ENCODE measurements at regions not wholly inside any gene's neighbourhood (a gene's known extent, or its start where the extent isn't known, plus 50 kb on each side); places are given as distances from the start of the nearest gene placed in this dataset.

DNA sequence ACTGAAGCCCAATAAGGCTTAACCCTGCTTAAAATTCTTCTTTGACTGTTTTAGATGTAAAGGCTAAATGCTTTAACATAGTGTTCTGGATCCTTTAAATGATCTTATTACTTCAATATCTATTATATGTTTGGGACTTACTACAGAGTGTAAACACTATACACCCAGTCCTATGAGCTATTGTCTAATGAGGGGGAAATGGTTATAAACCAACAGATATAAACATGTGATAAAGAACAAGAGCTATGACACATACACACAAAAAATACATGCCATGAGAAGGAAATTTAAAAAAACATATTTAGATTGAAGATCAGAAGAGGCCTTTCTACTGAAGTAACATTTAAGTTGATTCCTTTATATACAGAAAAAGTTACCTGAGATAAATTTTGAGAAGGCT is 505.1 kb downstream of the FOXG1 start:
- DNase-seq: peak; percentile 7
- no peak overlapping the region for H3K4me2 ChIP-seq (ENCODE audit: low read depth, low read length)

More for the DNA sequence above, 505.1 kb downstream of the FOXG1 start:
- Histone ChIP-seq H3K27me3 (ENCODE audit: control insufficient read depth, insufficient read depth, low read length) (no peaks in the 10 kb centered on the region), H3K36me3 (ENCODE audit: control insufficient read depth, insufficient read depth, low read length) (no peaks in the 10 kb centered on the region), H2BK120ac (ENCODE audit: low read depth, low read length) (no peak overlapping the region), H3K23ac (ENCODE audit: low read depth, low read length) (no peak overlapping the region), H2BK15ac (ENCODE audit: low read depth, low read length) (no peak overlapping the region), H3K18ac (ENCODE audit: low read depth, low read length) (no peak overlapping the region), H3K4me1 (ENCODE audit: control insufficient read depth, insufficient read depth, low read length) (peaks cover 2% of the 10 kb centered on the region; the same call in 1 of the 2 replicates), H3K9ac (ENCODE audit: low read depth, low read length) (no peak overlapping the region), H2AK9ac (replicated peaks; ENCODE audit: low read depth, low read length, poor library complexity) (no peak overlapping the region), H3K4me3 (ENCODE audit: insufficient read depth, low read depth, low read length) (no peak overlapping the region), H2AFZ (replicated peaks; ENCODE audit: low read length, poor library complexity) (no peak overlapping the region), H4K91ac (ENCODE audit: insufficient read depth, low read depth, low read length) (no peak overlapping the region), H2AK5ac (ENCODE audit: low read depth, low read length) (no peak overlapping the region), H3K27ac (ENCODE audit: insufficient read depth, low read length) (no peak overlapping the region), H2BK20ac (ENCODE audit: low read depth, low read length) (no peak overlapping the region), H4K8ac (ENCODE audit: low read depth in 2 of 2, low read length in 2 of 2) (no peak overlapping the region), H3K14ac (replicated peaks; ENCODE audit: low read depth, low read length) (no peak overlapping the region), H3K9me1 (ENCODE audit: insufficient read depth, low read length) (no peaks in the 10 kb centered on the region), H4K5ac (ENCODE audit: low read depth, low read length) (no peak overlapping the region), H3K79me1 (ENCODE audit: low read depth in 1 of 2, low read length in 2 of 2) (no peaks in the 10 kb centered on the region), H3K4ac (ENCODE audit: low read depth, low read length) (no peak overlapping the region), H3K56ac (ENCODE audit: extremely low read depth, insufficient read depth, low read length) (no peak overlapping the region), H3K9me3 (ENCODE audit: control insufficient read depth, insufficient read depth, low read length) (no peaks in the 10 kb centered on the region), H2BK5ac (ENCODE audit: low read depth, low read length, poor library complexity, severe bottlenecking) (no peak overlapping the region), H4K20me1 (ENCODE audit: insufficient read depth, low read length) (no peaks in the 10 kb centered on the region)
- TF ChIP-seq MXI1 (IDR thresholded peaks at IDR 0.05; ENCODE audit: borderline replicate concordance, low read depth, low read length): no peak
- no peak for TF ChIP-seq FOS (IDR thresholded peaks at IDR 0.05; ENCODE audit: low read depth, low read length)
- TF ChIP-seq, protein P1, sequence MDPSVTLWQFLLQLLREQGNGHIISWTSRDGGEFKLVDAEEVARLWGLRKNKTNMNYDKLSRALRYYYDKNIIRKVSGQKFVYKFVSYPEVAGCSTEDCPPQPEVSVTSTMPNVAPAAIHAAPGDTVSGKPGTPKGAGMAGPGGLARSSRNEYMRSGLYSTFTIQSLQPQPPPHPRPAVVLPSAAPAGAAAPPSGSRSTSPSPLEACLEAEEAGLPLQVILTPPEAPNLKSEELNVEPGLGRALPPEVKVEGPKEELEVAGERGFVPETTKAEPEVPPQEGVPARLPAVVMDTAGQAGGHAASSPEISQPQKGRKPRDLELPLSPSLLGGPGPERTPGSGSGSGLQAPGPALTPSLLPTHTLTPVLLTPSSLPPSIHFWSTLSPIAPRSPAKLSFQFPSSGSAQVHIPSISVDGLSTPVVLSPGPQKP (IDR thresholded peaks at IDR 0.05; ENCODE audit: borderline replicate concordance, low read depth, low read length): no peak
- no peak for TF ChIP-seq SMC3 (IDR thresholded peaks at IDR 0.05; ENCODE audit: low read depth, low read length)
- TF ChIP-seq NFE2L2 (IDR thresholded peaks at IDR 0.05; ENCODE audit: low read depth, low read length): no peak
- no peak for TF ChIP-seq RAD21 (IDR thresholded peaks at IDR 0.05; ENCODE audit: low read length)
- TF ChIP-seq CHD1 (IDR thresholded peaks at IDR 0.05; ENCODE audit: low read depth, low read length): no peak
- TF ChIP-seq, protein P2, sequence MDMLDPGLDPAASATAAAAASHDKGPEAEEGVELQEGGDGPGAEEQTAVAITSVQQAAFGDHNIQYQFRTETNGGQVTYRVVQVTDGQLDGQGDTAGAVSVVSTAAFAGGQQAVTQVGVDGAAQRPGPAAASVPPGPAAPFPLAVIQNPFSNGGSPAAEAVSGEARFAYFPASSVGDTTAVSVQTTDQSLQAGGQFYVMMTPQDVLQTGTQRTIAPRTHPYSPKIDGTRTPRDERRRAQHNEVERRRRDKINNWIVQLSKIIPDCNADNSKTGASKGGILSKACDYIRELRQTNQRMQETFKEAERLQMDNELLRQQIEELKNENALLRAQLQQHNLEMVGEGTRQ (IDR thresholded peaks at IDR 0.05; ENCODE audit: low read depth, low read length): no peak
- TF ChIP-seq MAFK (IDR thresholded peaks at IDR 0.05; ENCODE audit: low read depth, low read length): no peak
- TF ChIP-seq, protein P3, sequence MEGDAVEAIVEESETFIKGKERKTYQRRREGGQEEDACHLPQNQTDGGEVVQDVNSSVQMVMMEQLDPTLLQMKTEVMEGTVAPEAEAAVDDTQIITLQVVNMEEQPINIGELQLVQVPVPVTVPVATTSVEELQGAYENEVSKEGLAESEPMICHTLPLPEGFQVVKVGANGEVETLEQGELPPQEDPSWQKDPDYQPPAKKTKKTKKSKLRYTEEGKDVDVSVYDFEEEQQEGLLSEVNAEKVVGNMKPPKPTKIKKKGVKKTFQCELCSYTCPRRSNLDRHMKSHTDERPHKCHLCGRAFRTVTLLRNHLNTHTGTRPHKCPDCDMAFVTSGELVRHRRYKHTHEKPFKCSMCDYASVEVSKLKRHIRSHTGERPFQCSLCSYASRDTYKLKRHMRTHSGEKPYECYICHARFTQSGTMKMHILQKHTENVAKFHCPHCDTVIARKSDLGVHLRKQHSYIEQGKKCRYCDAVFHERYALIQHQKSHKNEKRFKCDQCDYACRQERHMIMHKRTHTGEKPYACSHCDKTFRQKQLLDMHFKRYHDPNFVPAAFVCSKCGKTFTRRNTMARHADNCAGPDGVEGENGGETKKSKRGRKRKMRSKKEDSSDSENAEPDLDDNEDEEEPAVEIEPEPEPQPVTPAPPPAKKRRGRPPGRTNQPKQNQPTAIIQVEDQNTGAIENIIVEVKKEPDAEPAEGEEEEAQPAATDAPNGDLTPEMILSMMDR (conservative IDR thresholded peaks at IDR 0.05; ENCODE audit: low read depth, low read length): no peak
- no peak for TF ChIP-seq CEBPB (IDR thresholded peaks at IDR 0.05; ENCODE audit: low read depth, low read length)
- no peak for TF ChIP-seq RCOR1 (IDR thresholded peaks at IDR 0.05; ENCODE audit: insufficient replicate concordance, low read length)
- TF ChIP-seq RFX5 (IDR thresholded peaks at IDR 0.05; ENCODE audit: low read depth, low read length): no peak
- in situ Hi-C loops (cut with MboI; ENCODE audit: low sequenced_read_pairs): no loop called here
- intact Hi-C loops (cut with micrococcal nuclease): no loop called here
- BruUV-seq (replicated peaks): no TSS peak
- dilution Hi-C loops (cut with HindIII; ENCODE audit: low sequenced_read_pairs, unreplicated experiment): no loop called here
- ChIA-PET POLR2A (ENCODE audit: unreplicated experiment) (no interaction called here), CTCF (no interaction called here)
- ATAC-seq (ENCODE audit: low read depth): no peak

Data from IMR-90 (cell line).